ENCODE measurements at regions not wholly inside any gene's neighbourhood (a gene's known extent, or its start where the extent isn't known, plus 50 kb on each side); places are given as distances from the start of the nearest gene placed in this dataset.

DNA sequence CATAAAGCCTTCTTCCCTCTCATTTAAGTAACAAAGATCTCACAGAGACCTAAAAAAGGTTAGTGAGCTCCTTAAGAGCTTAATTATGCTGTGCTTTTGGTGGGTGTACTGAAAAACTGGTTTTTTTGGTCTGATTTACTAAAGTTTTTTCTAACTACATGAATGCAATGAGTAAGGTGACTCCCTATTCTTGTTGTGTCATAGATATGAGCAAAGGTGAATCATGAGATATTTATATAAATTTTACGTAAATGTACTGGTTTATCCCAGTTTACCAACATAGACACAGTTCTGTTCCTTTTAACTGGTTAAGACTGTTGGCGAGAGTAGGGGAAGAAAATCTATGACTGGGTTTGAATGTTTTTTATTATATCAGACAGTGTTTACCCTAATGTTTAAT, 250.5 kb downstream of the NR2F1-AS1 start:
- H3K36me3 ChIP-seq (ENCODE audit: control insufficient read depth in 2 of 3, insufficient read depth in 3 of 3, low read length in 3 of 3), result no peaks in the 10 kb centered on the region
- intact Hi-C loops (cut with DNase I), result no loop called here
- DNase-seq (no peak), FAIRE-seq (no peak)
- TF ChIP-seq, protein P1, sequence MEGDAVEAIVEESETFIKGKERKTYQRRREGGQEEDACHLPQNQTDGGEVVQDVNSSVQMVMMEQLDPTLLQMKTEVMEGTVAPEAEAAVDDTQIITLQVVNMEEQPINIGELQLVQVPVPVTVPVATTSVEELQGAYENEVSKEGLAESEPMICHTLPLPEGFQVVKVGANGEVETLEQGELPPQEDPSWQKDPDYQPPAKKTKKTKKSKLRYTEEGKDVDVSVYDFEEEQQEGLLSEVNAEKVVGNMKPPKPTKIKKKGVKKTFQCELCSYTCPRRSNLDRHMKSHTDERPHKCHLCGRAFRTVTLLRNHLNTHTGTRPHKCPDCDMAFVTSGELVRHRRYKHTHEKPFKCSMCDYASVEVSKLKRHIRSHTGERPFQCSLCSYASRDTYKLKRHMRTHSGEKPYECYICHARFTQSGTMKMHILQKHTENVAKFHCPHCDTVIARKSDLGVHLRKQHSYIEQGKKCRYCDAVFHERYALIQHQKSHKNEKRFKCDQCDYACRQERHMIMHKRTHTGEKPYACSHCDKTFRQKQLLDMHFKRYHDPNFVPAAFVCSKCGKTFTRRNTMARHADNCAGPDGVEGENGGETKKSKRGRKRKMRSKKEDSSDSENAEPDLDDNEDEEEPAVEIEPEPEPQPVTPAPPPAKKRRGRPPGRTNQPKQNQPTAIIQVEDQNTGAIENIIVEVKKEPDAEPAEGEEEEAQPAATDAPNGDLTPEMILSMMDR (IDR thresholded peaks at IDR 0.05; ENCODE audit: borderline replicate concordance, extremely low read depth, insufficient read depth), result no peak
- no peaks in the 10 kb centered on the region for H3K9me3 ChIP-seq (ENCODE audit: control insufficient read depth in 2 of 3, insufficient read depth in 1 of 3, low read length in 3 of 3)
- no peak overlapping the region for H3K4me3 ChIP-seq (ENCODE audit: low read length in 3 of 3)
- no peak overlapping the region for H3K27ac ChIP-seq (ENCODE audit: low read depth in 2 of 2, low read length in 2 of 2)
- no peak overlapping the region for H3K9ac ChIP-seq (ENCODE audit: low read length in 3 of 3)
- H3K27me3 ChIP-seq (ENCODE audit: control insufficient read depth, insufficient read depth, low read length), result no peaks in the 10 kb centered on the region
- H3K4me1 ChIP-seq (ENCODE audit: control insufficient read depth in 2 of 3, insufficient read depth in 2 of 3, low read depth in 1 of 3, low read length in 3 of 3), result no peaks in the 10 kb centered on the region

DNA sequence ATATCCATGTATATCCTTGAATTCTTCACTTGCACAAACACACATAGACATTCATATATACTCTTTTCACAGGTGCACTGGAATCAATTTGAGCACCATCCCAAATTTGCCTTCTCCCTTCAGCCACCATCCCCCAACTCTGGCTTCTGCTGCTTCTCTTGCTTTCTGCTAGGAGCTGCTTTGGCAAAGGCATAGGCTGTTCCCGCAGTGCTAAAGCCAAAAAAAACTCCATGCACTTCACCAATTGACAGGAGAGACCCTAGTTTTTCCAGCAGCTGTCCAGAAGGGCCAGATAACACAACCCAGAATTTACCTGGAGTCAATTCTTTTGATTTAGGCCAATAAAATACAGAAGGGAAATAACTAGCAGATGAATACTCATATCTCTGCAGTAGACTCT, 251.3 kb downstream of the NR2F1-AS1 start:
- FAIRE-seq (no peak), DNase-seq (no peak)
- TF ChIP-seq, protein P1 (IDR thresholded peaks at IDR 0.05; ENCODE audit: borderline replicate concordance, extremely low read depth, insufficient read depth), result no peak
- Histone ChIP-seq H3K9ac (ENCODE audit: low read length in 3 of 3) (no peak overlapping the region), H3K4me1 (ENCODE audit: control insufficient read depth in 2 of 3, insufficient read depth in 2 of 3, low read depth in 1 of 3, low read length in 3 of 3) (no peaks in the 10 kb centered on the region), H3K27me3 (ENCODE audit: control insufficient read depth, insufficient read depth, low read length) (no peaks in the 10 kb centered on the region), H3K27ac (ENCODE audit: low read depth in 2 of 2, low read length in 2 of 2) (no peak overlapping the region), H3K9me3 (ENCODE audit: control insufficient read depth in 2 of 3, insufficient read depth in 1 of 3, low read length in 3 of 3) (no peaks in the 10 kb centered on the region), H3K36me3 (ENCODE audit: control insufficient read depth in 2 of 3, insufficient read depth in 3 of 3, low read length in 3 of 3) (no peaks in the 10 kb centered on the region), H3K4me3 (ENCODE audit: low read length in 3 of 3) (no peak overlapping the region)
- intact Hi-C loops (cut with DNase I), result no loop called here

DNA sequence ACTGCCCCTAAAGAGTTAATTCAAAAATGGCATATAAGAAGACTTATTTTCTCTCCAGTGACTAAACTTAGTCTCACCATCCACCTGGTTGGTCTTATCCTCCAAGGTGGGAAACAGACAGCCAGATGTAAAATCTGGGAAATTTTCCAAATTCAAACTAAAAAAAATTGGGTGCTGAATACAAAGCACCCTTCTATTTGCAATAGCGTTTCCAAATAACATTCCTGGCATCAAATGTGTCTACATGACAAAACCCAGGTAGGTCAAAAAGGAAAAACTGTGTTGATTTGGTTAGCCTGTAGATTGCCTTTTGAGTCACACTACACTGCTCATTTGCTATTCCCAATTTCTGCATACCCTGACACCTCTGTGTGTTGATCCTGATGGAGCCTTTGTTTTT, 252.2 kb downstream of the NR2F1-AS1 start:
- no peaks in the 10 kb centered on the region for H3K9me3 ChIP-seq (ENCODE audit: control insufficient read depth in 2 of 3, insufficient read depth in 1 of 3, low read length in 3 of 3)
- H3K9ac ChIP-seq (ENCODE audit: low read length in 3 of 3), result no peak overlapping the region
- intact Hi-C loops (cut with DNase I), result no loop called here
- H3K27me3 ChIP-seq (ENCODE audit: control insufficient read depth, insufficient read depth, low read length), result no peaks in the 10 kb centered on the region
- TF ChIP-seq, protein P1 (IDR thresholded peaks at IDR 0.05; ENCODE audit: borderline replicate concordance, extremely low read depth, insufficient read depth), result no peak
- no peak for DNase-seq
- no peak overlapping the region for H3K27ac ChIP-seq (ENCODE audit: low read depth in 2 of 2, low read length in 2 of 2)
- H3K36me3 ChIP-seq (ENCODE audit: control insufficient read depth in 2 of 3, insufficient read depth in 3 of 3, low read length in 3 of 3), result no peaks in the 10 kb centered on the region
- no peaks in the 10 kb centered on the region for H3K4me1 ChIP-seq (ENCODE audit: control insufficient read depth in 2 of 3, insufficient read depth in 2 of 3, low read depth in 1 of 3, low read length in 3 of 3)
- H3K4me3 ChIP-seq (ENCODE audit: low read length in 3 of 3), result no peak overlapping the region
- FAIRE-seq, result no peak

DNA sequence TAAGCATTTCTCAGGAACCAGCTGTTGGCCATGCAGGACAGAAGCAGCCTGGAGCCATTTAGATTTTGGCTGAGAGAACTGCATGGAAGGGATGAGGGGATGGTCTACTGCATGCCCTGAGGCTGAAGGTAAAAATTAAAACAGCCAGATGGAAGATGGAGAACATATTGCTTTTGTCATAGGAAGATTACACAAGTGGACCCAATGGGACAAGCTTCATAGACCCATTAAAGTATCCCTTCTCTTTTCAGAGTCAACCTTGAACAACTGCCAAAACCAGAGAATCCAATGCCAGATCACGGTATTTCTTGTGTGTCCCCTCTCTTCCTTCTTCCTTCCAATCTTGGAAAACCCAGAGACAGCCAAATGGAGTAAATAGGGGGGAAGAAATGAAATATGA, 253.4 kb downstream of the NR2F1-AS1 start:
- no peak overlapping the region for H3K4me3 ChIP-seq (ENCODE audit: low read length in 3 of 3)

More for the DNA sequence above, 253.4 kb downstream of the NR2F1-AS1 start:
- Histone ChIP-seq H3K4me1 (ENCODE audit: control insufficient read depth in 2 of 3, insufficient read depth in 2 of 3, low read depth in 1 of 3, low read length in 3 of 3) (no peaks in the 10 kb centered on the region), H3K9me3 (ENCODE audit: control insufficient read depth in 2 of 3, insufficient read depth in 1 of 3, low read length in 3 of 3) (no peaks in the 10 kb centered on the region), H3K27me3 (ENCODE audit: control insufficient read depth, insufficient read depth, low read length) (no peaks in the 10 kb centered on the region), H3K9ac (ENCODE audit: low read length in 3 of 3) (no peak overlapping the region), H3K36me3 (ENCODE audit: control insufficient read depth in 2 of 3, insufficient read depth in 3 of 3, low read length in 3 of 3) (no peaks in the 10 kb centered on the region), H3K27ac (ENCODE audit: low read depth in 2 of 2, low read length in 2 of 2) (no peak overlapping the region)
- FAIRE-seq (no peak), DNase-seq (no peak)
- intact Hi-C loops (cut with DNase I), result no loop called here
- TF ChIP-seq, protein P1 (IDR thresholded peaks at IDR 0.05; ENCODE audit: borderline replicate concordance, extremely low read depth, insufficient read depth), result no peak
